Gastrocnemius medialis (tissue), 4 donors: ENCODE measurements at regions not wholly inside any gene's neighbourhood (a gene's known extent, or its start where the extent isn't known, plus 50 kb on each side); places are given as distances from the start of the nearest gene placed in this dataset.

ENCODE experiments used
- POLR2A ChIP-seq, 2 donors: fragments of 450-650 bp; IDR thresholded peaks; one replicate each; pipeline ENCODE4 v1.6.1; 2017; ENCODE audit warnings: antibody characterized with exemption in 2 of 2, mild to moderate bottlenecking in 2 of 2, moderate library complexity in 2 of 2
- TF ChIP-seq, protein P1 (sequence below), 5 experiments: fragments of 450-650 bp in 3 of 5; fragments of 200-600 bp in 2 of 5; sonication (generic) in 2 of 5; IDR thresholded peaks in 4 of 5; conservative IDR thresholded peaks in 1 of 5; 1 replicate in 4 of 5; 2 replicates in 1 of 5; pipeline ENCODE4 v1.5.1; 2016 to 2019; ENCODE audit warnings: antibody characterized with exemption in 5 of 5, mild to moderate bottlenecking in 3 of 5, moderate library complexity in 3 of 5

DNA sequence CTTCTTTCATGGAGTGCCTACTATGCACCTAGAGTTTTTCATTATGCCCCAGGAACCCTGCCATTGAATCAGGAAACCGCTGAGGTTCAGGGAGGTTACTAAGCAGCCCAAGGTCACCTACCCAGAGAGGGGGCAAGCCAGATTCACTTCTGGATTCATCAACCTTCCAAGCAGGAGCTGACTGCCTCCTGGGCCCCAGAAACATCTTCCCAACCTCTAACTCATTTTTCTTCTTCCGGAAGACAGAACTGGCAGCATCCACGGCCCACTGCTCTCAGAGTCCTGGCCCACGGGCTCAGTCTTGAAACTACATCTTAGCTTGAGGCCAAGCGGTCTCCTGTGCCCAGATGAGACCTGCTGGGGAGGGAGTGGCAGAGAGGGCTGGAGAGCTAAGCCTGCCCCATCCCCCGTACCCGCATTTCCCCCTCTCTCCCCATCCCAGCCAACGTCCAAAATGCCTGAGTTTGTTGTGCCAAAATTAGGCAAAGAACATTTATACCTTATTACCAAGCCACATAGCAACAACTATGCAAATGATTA is 281.0 kb downstream of the CDC5L start:
- TF ChIP-seq, protein P1, sequence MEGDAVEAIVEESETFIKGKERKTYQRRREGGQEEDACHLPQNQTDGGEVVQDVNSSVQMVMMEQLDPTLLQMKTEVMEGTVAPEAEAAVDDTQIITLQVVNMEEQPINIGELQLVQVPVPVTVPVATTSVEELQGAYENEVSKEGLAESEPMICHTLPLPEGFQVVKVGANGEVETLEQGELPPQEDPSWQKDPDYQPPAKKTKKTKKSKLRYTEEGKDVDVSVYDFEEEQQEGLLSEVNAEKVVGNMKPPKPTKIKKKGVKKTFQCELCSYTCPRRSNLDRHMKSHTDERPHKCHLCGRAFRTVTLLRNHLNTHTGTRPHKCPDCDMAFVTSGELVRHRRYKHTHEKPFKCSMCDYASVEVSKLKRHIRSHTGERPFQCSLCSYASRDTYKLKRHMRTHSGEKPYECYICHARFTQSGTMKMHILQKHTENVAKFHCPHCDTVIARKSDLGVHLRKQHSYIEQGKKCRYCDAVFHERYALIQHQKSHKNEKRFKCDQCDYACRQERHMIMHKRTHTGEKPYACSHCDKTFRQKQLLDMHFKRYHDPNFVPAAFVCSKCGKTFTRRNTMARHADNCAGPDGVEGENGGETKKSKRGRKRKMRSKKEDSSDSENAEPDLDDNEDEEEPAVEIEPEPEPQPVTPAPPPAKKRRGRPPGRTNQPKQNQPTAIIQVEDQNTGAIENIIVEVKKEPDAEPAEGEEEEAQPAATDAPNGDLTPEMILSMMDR (IDR thresholded peaks at IDR 0.05 in 4 of 5, conservative IDR thresholded peaks at IDR 0.05 in 1 of 5), result peak in 1 of 5 experiments; percentile 9
- no peak for TF ChIP-seq POLR2A (IDR thresholded peaks at IDR 0.05)
